ENCODE measurements at regions not wholly inside any gene's neighbourhood (a gene's known extent, or its start where the extent isn't known, plus 50 kb on each side); places are given as distances from the start of the nearest gene placed in this dataset.
A peak's percentile ranks its signal among the peaks of the same experiment; 100 is the strongest.

- ATAC-seq (ENCODE audit: low read depth) (no peak), DNase-seq (ENCODE audit: low spot score) (peak; percentile 17)
- Histone ChIP-seq H3K36me3 (ENCODE audit: low read depth) (no peaks in the 10 kb centered on the region), H3K4me3 (ENCODE audit: severe bottlenecking) (no peak overlapping the region), H3K4me1 (ENCODE audit: insufficient read depth, poor library complexity, severe bottlenecking) (no peaks in the 10 kb centered on the region), H3K9me3 (ENCODE audit: severe bottlenecking) (no peaks in the 10 kb centered on the region), H3K27ac (ENCODE audit: poor library complexity, severe bottlenecking) (no peak overlapping the region), H3K27me3 (ENCODE audit: insufficient read depth, poor library complexity, severe bottlenecking) (no peaks in the 10 kb centered on the region)
- no peak for TF ChIP-seq CTCF (IDR thresholded peaks at IDR 0.05; ENCODE audit: poor library complexity, severe bottlenecking)
Observed at GRCh38 chr1:54465351-54465811, 59.2 kb upstream of the SSBP3 start.

GRCh38 chr1:54464477-54465146 is 58.4 kb upstream of the SSBP3 start:
- TF ChIP-seq CTCF (IDR thresholded peaks at IDR 0.05; ENCODE audit: poor library complexity, severe bottlenecking), result no peak
- Histone ChIP-seq H3K4me3 (ENCODE audit: severe bottlenecking) (no peak overlapping the region), H3K27ac (ENCODE audit: poor library complexity, severe bottlenecking) (no peak overlapping the region), H3K4me1 (ENCODE audit: insufficient read depth, poor library complexity, severe bottlenecking) (no peaks in the 10 kb centered on the region), H3K9me3 (ENCODE audit: severe bottlenecking) (no peaks in the 10 kb centered on the region), H3K36me3 (ENCODE audit: low read depth) (no peaks in the 10 kb centered on the region), H3K27me3 (ENCODE audit: insufficient read depth, poor library complexity, severe bottlenecking) (no peaks in the 10 kb centered on the region)
- peak; percentile 41 for DNase-seq (ENCODE audit: low spot score)
- no peak for ATAC-seq (ENCODE audit: low read depth)

GRCh38 chr1:54464031-54464476 is 57.9 kb upstream of the SSBP3 start:
- Histone ChIP-seq H3K27me3 (ENCODE audit: insufficient read depth, poor library complexity, severe bottlenecking) (no peaks in the 10 kb centered on the region), H3K36me3 (ENCODE audit: low read depth) (no peaks in the 10 kb centered on the region), H3K4me1 (ENCODE audit: insufficient read depth, poor library complexity, severe bottlenecking) (no peaks in the 10 kb centered on the region), H3K9me3 (ENCODE audit: severe bottlenecking) (no peaks in the 10 kb centered on the region), H3K27ac (ENCODE audit: poor library complexity, severe bottlenecking) (no peak overlapping the region), H3K4me3 (ENCODE audit: severe bottlenecking) (no peak overlapping the region)
- no peak for TF ChIP-seq CTCF (IDR thresholded peaks at IDR 0.05; ENCODE audit: poor library complexity, severe bottlenecking)
- DNase-seq (ENCODE audit: low spot score) (peak; percentile 2), ATAC-seq (ENCODE audit: low read depth) (no peak)

- DNase-seq (ENCODE audit: low spot score), result peak; percentile 39
- Histone ChIP-seq H3K4me1 (ENCODE audit: insufficient read depth, poor library complexity, severe bottlenecking) (no peaks in the 10 kb centered on the region), H3K4me3 (ENCODE audit: severe bottlenecking) (no peak overlapping the region), H3K9me3 (ENCODE audit: severe bottlenecking) (no peaks in the 10 kb centered on the region), H3K27ac (ENCODE audit: poor library complexity, severe bottlenecking) (no peak overlapping the region), H3K36me3 (ENCODE audit: low read depth) (no peaks in the 10 kb centered on the region), H3K27me3 (ENCODE audit: insufficient read depth, poor library complexity, severe bottlenecking) (no peaks in the 10 kb centered on the region)
- no peak for TF ChIP-seq CTCF (IDR thresholded peaks at IDR 0.05; ENCODE audit: poor library complexity, severe bottlenecking)
- ATAC-seq (ENCODE audit: low read depth), result no peak
Observed at GRCh38 chr1:54463259-54464030, 57.3 kb upstream of the SSBP3 start.

Measured in RWPE2 (cell line).